ENCODE measurements at regions not wholly inside any gene's neighbourhood (a gene's known extent, or its start where the extent isn't known, plus 50 kb on each side); places are given as distances from the start of the nearest gene placed in this dataset.
"Not testable (repeated sequence)": the region's sequence is repeated elsewhere in the genome, so short reads cannot be mapped to it uniquely, and the experiment has no call there.

DNA sequence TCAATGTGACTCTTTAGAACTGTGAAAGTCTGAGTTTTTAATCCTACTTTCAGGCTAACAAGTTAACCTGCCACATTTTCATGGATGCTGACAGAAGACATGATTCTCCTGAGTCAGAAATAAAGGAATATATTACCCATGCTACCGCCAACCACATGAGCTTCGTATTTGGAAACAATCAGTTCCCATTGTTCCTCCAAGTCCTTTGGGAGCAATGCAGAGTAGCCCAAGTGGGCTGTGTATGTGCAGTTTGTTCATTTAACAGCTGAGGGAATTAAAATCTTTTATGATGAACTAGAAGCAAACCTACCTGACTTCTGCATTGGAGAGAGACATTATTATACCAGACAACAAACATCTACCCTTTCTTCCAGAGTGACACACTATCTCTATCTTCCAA lies 169.3 kb upstream of the BET1 start:
- FAIRE-seq (no peak), DNase-seq (ENCODE audit: insufficient read length, low spot score) (no peak)
- TF ChIP-seq POLR2A (IDR thresholded peaks at IDR 0.05; ENCODE audit: low read depth, low read length), result no peak

GRCh38 chr7:94174375-94174774 lies 170.2 kb upstream of the BET1 start:
- TF ChIP-seq POLR2A (IDR thresholded peaks at IDR 0.05; ENCODE audit: low read depth, low read length), result no peak
- FAIRE-seq (no peak), DNase-seq (ENCODE audit: insufficient read length, low spot score) (no peak)

DNA sequence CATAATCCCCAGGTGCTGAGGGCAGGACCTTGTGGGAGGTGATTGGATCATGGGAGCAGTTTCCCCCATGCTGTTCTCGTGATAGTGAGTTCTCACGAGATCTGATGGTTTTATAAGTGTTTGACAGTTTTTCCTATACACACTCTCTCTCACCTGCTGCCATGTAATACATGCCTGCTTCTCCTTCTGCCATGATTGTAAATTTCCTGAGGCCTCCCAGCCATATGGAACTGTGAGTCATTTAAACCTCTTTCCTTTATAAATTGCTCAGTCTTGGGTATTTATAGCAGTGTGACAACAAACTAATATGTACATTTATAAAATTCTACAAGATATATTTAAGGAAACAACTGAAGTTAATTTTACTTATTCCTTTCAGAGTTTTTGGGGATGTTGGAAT lies 170.8 kb upstream of the BET1 start:
- DNase-seq (ENCODE audit: insufficient read length, low spot score) (no peak), FAIRE-seq (no peak)
- no peak for TF ChIP-seq POLR2A (IDR thresholded peaks at IDR 0.05; ENCODE audit: low read depth, low read length)

GRCh38 chr7:94176694-94177200 lies 172.6 kb upstream of the BET1 start:
- no peak for FAIRE-seq
- TF ChIP-seq POLR2A (IDR thresholded peaks at IDR 0.05; ENCODE audit: low read depth, low read length), result no peak
- DNase-seq (ENCODE audit: insufficient read length, low spot score), result no peak

GRCh38 chr7:94177441-94177840 lies 173.3 kb upstream of the BET1 start:
- FAIRE-seq (no peak), DNase-seq (ENCODE audit: insufficient read length, low spot score) (no peak)
- TF ChIP-seq POLR2A (IDR thresholded peaks at IDR 0.05; ENCODE audit: low read depth, low read length), result no peak

DNA sequence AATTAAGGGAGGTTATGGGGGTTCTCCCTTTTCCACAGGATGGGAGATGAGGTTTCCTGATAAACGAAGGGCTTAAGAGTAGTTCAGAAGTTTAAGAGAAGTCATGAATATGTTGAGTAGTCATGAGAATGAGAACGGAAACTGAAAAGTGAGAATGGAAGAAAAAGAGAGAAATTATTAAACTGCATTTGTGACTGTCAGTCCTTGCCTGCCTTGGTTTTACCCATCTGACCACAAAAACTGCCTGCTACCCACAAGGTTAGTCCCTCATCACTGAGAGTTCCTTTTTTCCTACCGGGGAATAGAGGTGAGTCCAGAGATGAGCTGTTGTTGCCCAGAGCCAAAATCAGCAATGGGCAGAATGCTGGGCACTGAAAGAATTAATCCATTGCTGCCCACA lies 174.1 kb upstream of the BET1 start:
- DNase-seq (ENCODE audit: insufficient read length, low spot score) (no peak), FAIRE-seq (no peak)
- TF ChIP-seq POLR2A (IDR thresholded peaks at IDR 0.05; ENCODE audit: low read depth, low read length), result no peak

- no peak for TF ChIP-seq POLR2A (IDR thresholded peaks at IDR 0.05; ENCODE audit: low read depth, low read length)
- FAIRE-seq (no peak), DNase-seq (ENCODE audit: insufficient read length, low spot score) (no peak)
Measured at GRCh38 chr7:94179466-94179865, 175.3 kb upstream of the BET1 start.

GRCh38 chr7:94182066-94182465 lies 177.9 kb upstream of the BET1 start:
- DNase-seq (ENCODE audit: insufficient read length, low spot score), result peak; percentile 17
- FAIRE-seq, result peak; percentile 91
- TF ChIP-seq POLR2A (IDR thresholded peaks at IDR 0.05; ENCODE audit: low read depth, low read length), result no peak

DNA sequence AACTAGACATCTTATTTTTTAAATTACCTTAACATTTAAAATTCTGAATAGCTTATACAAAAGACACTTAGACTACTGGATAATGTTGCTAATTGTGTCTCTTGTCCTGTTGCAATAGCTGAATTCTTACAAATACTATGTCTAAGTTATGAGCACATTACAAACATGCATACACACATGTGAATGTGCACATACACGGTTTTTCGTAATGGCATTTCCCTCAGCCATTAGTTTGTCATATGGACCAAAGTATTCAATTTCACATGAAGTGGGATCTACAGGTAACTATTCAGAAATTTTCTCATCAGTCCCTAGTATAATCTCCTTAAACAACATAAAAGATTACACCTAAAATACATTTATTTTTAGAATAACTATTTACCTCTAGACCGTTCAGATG lies 178.6 kb upstream of the BET1 start:
- DNase-seq (ENCODE audit: insufficient read length, low spot score) (no peak), FAIRE-seq (no peak)
- TF ChIP-seq POLR2A (IDR thresholded peaks at IDR 0.05; ENCODE audit: low read depth, low read length), result no peak

- FAIRE-seq (peak; percentile 93), DNase-seq (ENCODE audit: insufficient read length, low spot score) (peak; percentile 3)
- peak; percentile 19; the same call in 1 of the 2 replicates for TF ChIP-seq POLR2A (IDR thresholded peaks at IDR 0.05; ENCODE audit: low read depth, low read length)
Measured at GRCh38 chr7:94183289-94183749, 179.2 kb upstream of the BET1 start.

DNA sequence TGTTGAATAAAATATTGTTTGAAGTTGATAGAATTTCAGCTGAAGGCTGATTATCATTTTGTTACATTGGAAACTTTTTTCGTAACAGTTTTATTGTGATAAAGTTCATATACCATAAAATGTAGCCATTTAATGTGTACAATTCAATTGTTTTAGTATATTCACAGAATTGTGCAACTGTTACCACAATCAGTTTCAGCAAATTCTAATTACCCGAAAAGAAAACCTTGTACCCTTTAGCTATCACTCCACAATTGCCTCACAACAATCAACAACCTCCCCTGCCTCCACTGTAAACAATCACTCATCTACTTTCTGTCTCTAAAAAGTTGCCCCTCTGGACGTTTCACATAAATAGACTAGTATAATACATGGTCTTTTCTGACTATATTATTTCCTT lies 179.7 kb upstream of the BET1 start:
- TF ChIP-seq POLR2A (IDR thresholded peaks at IDR 0.05; ENCODE audit: low read depth, low read length), result no peak
- DNase-seq (ENCODE audit: insufficient read length, low spot score) (no peak), FAIRE-seq (no peak)

DNA sequence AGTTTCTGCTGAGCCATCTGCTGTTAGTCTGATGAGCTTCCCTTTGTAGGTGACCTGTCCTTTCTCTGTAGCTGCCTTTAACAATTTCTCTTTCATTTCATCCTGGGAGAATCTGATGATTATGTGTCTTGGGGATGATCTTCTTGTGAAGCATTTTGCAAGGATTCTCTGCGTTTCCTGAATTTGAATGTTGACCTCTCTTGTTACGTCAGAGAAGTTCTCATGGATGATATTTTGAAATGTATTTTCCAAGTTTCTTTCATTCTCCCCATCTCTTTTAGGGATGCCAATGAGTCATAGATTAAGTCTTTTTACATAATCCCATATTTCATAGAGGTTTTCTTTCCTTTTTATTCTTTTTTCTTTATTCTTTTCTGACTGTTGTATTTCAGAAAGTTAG lies 184.2 kb upstream of the BET1 start:
- TF ChIP-seq POLR2A (IDR thresholded peaks at IDR 0.05; ENCODE audit: low read depth, low read length), result no peak
- no peak for DNase-seq (ENCODE audit: insufficient read length, low spot score)
- FAIRE-seq, result no peak

DNA sequence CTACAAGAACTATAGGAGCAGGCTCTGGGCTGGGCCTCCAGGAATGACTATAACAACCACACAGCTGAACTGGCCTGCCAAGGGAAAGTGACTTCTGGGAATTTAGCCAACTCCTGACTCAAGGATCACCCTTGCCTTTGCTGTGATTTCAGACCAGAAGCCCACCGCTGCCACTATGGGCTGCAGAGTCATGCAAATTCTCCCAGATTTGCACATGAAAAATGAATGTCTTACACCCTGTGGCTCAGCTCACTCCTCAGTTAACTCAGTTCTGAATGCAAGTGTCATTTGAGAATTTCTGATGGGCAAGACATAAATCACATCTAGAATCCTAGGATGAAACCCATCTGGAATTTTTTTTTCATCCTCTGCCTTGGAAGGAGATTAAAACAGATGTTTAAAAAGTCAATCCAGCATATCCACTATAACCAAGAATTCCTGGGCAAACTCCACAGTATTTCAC lies 186.5 kb upstream of the BET1 start:
- TF ChIP-seq POLR2A (IDR thresholded peaks at IDR 0.05; ENCODE audit: low read depth, low read length), result no peak
- DNase-seq (ENCODE audit: insufficient read length, low spot score), result peak; percentile 9
- peak; percentile 89 for FAIRE-seq

GRCh38 chr7:94194426-94194825 lies 190.3 kb upstream of the BET1 start:
- DNase-seq (ENCODE audit: insufficient read length, low spot score); FAIRE-seq: not testable (repeated sequence)

DNA sequence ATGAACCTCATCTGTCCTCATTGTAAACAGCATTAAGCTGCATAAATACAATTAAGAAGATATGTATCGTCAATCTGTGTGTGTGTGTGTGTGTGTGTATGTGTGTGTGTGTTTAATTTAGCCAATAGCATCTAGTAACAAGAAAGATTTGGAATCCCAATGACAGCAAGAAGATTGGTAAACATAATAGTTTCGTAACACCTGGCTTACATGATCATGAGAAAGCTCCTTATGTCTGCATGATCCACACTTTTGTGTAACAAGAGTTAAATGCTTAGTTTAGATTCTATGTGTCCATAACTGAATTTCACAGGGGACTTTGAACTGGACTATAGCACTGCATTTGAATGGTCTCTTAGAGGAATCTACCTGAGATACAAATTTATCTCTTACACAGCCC lies 191.0 kb upstream of the BET1 start:
- no peak for TF ChIP-seq POLR2A (IDR thresholded peaks at IDR 0.05; ENCODE audit: low read depth, low read length)
- DNase-seq (ENCODE audit: insufficient read length, low spot score) (no peak), FAIRE-seq (no peak)

- TF ChIP-seq POLR2A (IDR thresholded peaks at IDR 0.05; ENCODE audit: low read depth, low read length), result no peak
- DNase-seq (ENCODE audit: insufficient read length, low spot score) (no peak), FAIRE-seq (no peak)
Measured at GRCh38 chr7:94195813-94196212, 191.7 kb upstream of the BET1 start.
